Vagina (tissue), 2 donors: ENCODE measurements at regions not wholly inside any gene's neighbourhood (a gene's known extent, or its start where the extent isn't known, plus 50 kb on each side); places are given as distances from the start of the nearest gene placed in this dataset.

Source experiments
- POLR2A ChIP-seq, 2 donors: fragments of 450-650 bp; IDR thresholded peaks; one replicate each; pipeline ENCODE4 v1.6.1; 2017; ENCODE audit warnings: antibody characterized with exemption in 2 of 2, mild to moderate bottlenecking in 2 of 2, moderate library complexity in 2 of 2
- TF ChIP-seq, protein P1 (sequence below), 3 experiments: fragments of 450-650 bp in 2 of 3; fragments of 200-600 bp in 1 of 3; sonication (generic) in 1 of 3; IDR thresholded peaks; one replicate each; pipeline ENCODE4 v1.5.1; 2017 to 2019; ENCODE audit warnings: antibody characterized with exemption in 3 of 3, mild to moderate bottlenecking in 2 of 3, moderate library complexity in 2 of 3

GRCh38 chr22:47299863-47300697 lies 537.6 kb downstream of the TBC1D22A start:
- TF ChIP-seq, protein P1, sequence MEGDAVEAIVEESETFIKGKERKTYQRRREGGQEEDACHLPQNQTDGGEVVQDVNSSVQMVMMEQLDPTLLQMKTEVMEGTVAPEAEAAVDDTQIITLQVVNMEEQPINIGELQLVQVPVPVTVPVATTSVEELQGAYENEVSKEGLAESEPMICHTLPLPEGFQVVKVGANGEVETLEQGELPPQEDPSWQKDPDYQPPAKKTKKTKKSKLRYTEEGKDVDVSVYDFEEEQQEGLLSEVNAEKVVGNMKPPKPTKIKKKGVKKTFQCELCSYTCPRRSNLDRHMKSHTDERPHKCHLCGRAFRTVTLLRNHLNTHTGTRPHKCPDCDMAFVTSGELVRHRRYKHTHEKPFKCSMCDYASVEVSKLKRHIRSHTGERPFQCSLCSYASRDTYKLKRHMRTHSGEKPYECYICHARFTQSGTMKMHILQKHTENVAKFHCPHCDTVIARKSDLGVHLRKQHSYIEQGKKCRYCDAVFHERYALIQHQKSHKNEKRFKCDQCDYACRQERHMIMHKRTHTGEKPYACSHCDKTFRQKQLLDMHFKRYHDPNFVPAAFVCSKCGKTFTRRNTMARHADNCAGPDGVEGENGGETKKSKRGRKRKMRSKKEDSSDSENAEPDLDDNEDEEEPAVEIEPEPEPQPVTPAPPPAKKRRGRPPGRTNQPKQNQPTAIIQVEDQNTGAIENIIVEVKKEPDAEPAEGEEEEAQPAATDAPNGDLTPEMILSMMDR (IDR thresholded peaks at IDR 0.05): no peak
- TF ChIP-seq POLR2A (IDR thresholded peaks at IDR 0.05): no peak
